Testis (tissue), 2 donors: ENCODE measurements at regions not wholly inside any gene's neighbourhood (a gene's known extent, or its start where the extent isn't known, plus 50 kb on each side); places are given as distances from the start of the nearest gene placed in this dataset.

ENCODE experiments used
- DNase-seq: peaks from one replicate; pipeline ENCODE4 v3.0.0-alpha.2; 2019
- H3K27ac ChIP-seq, 2 donors: fragments of 200-600 bp; sonication (generic); one replicate each; pipeline ENCODE4 v1.5.1; 2019
- H3K27me3 ChIP-seq: fragments of 200-600 bp; sonication (generic); one replicate; pipeline ENCODE4 v1.5.1; 2019
- H3K36me3 ChIP-seq: fragments of 200-600 bp; sonication (generic); one replicate; pipeline ENCODE4 v1.5.1; 2017; ENCODE audit warnings: low read depth; ENCODE audit errors: missing control alignments
- H3K4me1 ChIP-seq: fragments of 200-600 bp; sonication (generic); one replicate; pipeline ENCODE4 v1.5.1; 2019
- H3K4me3 ChIP-seq, 2 donors: fragments of 200-600 bp; sonication (generic); one replicate each; pipeline ENCODE4 v1.5.1; 2017 to 2019
- H3K9me3 ChIP-seq: fragments of 200-600 bp; sonication (generic); one replicate; pipeline ENCODE4 v1.5.1; 2017
- POLR2A ChIP-seq: fragments of 450-650 bp; IDR thresholded peaks from one replicate; pipeline ENCODE4 v1.6.1; 2017; ENCODE audit warnings: antibody characterized with exemption, mild to moderate bottlenecking, moderate library complexity
- WGBS, 2 donors: methylation state at CpG; one replicate each; pipeline ENCODE4 v1.1.5; 2018; 5-methylcytosine and 5-hydroxymethylcytosine counted together
- intact Hi-C: fragments of 100-400 bp; cut with DNase I; formaldehyde crosslinking; loops from one replicate; pipeline ENCODE4 v1.15.1; 2023; ENCODE audit warnings: low total_unique reads
- TF ChIP-seq, protein P1 (sequence below), 3 experiments: fragments of 450-650 bp in 2 of 3; fragments of 200-600 bp in 1 of 3; sonication (generic) in 1 of 3; IDR thresholded peaks; one replicate each; pipeline ENCODE4 v1.5.1; 2016 to 2019; ENCODE audit warnings: antibody characterized with exemption in 3 of 3, mild to moderate bottlenecking in 2 of 3, moderate library complexity in 1 of 3

DNA sequence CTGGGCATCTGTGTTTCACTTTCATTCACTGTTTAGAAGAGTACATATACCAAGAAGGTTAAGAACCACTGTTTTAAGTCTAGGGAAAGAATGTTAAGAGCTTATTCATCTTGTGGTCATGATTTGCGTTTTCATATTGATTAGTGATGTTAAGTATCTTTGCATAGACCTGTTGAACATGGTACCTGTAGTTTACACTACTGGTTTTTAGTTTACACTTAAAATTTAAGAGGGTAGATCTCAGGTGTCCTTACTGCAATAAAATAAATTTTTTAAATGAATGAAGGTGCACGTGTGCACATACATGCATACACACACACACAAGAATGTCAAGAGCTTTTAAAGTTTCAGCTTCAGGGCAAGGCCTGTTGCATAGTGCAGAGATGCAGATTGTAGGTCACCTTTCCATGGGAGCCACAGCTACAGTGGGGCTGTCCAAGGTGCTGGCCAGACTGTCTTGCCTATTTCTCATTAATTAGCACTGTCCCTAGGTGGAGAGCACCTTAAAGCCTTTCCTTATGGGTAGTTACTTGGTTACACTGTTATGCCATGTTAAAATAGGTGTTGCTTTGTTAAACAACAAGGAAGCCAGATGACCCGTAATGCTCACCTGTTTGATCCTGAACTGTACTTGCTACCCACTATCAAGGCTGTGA lies 543.0 kb upstream of the DAB1 start:
- DNase-seq: no peak
- H3K9me3 ChIP-seq: no peaks in the 10 kb centered on the region
- H3K27me3 ChIP-seq: no peaks in the 10 kb centered on the region
- no peak for TF ChIP-seq POLR2A
- TF ChIP-seq, protein P1, sequence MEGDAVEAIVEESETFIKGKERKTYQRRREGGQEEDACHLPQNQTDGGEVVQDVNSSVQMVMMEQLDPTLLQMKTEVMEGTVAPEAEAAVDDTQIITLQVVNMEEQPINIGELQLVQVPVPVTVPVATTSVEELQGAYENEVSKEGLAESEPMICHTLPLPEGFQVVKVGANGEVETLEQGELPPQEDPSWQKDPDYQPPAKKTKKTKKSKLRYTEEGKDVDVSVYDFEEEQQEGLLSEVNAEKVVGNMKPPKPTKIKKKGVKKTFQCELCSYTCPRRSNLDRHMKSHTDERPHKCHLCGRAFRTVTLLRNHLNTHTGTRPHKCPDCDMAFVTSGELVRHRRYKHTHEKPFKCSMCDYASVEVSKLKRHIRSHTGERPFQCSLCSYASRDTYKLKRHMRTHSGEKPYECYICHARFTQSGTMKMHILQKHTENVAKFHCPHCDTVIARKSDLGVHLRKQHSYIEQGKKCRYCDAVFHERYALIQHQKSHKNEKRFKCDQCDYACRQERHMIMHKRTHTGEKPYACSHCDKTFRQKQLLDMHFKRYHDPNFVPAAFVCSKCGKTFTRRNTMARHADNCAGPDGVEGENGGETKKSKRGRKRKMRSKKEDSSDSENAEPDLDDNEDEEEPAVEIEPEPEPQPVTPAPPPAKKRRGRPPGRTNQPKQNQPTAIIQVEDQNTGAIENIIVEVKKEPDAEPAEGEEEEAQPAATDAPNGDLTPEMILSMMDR (IDR thresholded peaks at IDR 0.05): no peak
- 77 to 78% methylated on average over 3 of the region's 3 CpGs for WGBS, 2 donors
- no peak overlapping the region for H3K27ac ChIP-seq
- H3K4me1 ChIP-seq: no peaks in the 10 kb centered on the region
- intact Hi-C loops: no loop called here
- no peak overlapping the region for H3K4me3 ChIP-seq
- H3K36me3 ChIP-seq: no peaks in the 10 kb centered on the region

DNA sequence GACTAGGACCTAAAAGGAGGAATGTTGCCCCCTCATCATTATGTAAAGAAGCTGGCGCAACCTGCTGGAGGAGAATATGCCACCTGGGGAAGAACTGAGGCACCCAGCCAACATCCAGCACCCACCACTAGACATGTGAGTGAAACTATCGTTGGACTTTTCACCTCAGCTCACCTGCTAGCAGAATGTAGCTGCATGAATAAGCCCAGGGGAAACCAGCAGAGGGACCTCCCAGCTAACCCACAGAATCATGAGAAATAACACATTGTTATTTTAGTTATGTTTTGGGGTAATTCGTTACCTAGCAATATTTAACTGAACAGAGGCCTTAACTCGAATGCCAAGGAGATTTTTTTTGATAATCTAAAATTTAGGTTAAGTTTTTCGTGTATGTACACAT lies 542.5 kb upstream of the DAB1 start:
- Histone ChIP-seq H3K4me1 (no peaks in the 10 kb centered on the region), H3K36me3 (no peaks in the 10 kb centered on the region), H3K9me3 (no peaks in the 10 kb centered on the region), H3K4me3 (no peak overlapping the region), H3K27ac (no peak overlapping the region), H3K27me3 (no peaks in the 10 kb centered on the region)
- DNase-seq: no peak
- intact Hi-C loops: no loop called here
- TF ChIP-seq, protein P1 (IDR thresholded peaks at IDR 0.05): no peak
- TF ChIP-seq POLR2A: no peak
- 83 to 84% methylated on average over 5 of the region's 5 CpGs for WGBS, 2 donors

DNA sequence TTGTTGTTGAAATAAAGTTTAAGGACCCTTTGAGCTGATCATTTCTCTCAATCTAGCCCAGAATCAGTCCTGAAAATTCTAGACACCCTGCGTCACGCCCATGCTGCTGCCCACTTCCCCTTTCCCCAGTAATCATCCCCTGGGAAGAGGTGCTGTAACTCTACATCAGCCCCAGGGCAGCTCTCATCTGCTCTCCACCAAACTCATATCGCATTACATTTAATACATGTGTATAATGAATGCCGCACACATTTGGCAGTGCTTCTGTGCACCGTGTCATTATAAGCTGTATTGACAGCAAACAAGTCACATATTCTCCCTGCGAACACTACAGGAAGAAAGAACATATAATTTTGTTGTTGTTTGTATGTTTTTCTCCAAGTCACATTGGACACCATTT lies 539.7 kb upstream of the DAB1 start:
- H3K9me3 ChIP-seq: no peaks in the 10 kb centered on the region
- H3K4me3 ChIP-seq: no peak overlapping the region
- 89% methylated on average over 6 of the region's 6 CpGs for WGBS, 2 donors
- intact Hi-C loops: no loop called here
- no peaks in the 10 kb centered on the region for H3K36me3 ChIP-seq
- H3K4me1 ChIP-seq: no peaks in the 10 kb centered on the region
- no peak for DNase-seq
- TF ChIP-seq POLR2A: no peak
- TF ChIP-seq, protein P1 (IDR thresholded peaks at IDR 0.05): no peak
- H3K27ac ChIP-seq: no peak overlapping the region
- no peaks in the 10 kb centered on the region for H3K27me3 ChIP-seq

DNA sequence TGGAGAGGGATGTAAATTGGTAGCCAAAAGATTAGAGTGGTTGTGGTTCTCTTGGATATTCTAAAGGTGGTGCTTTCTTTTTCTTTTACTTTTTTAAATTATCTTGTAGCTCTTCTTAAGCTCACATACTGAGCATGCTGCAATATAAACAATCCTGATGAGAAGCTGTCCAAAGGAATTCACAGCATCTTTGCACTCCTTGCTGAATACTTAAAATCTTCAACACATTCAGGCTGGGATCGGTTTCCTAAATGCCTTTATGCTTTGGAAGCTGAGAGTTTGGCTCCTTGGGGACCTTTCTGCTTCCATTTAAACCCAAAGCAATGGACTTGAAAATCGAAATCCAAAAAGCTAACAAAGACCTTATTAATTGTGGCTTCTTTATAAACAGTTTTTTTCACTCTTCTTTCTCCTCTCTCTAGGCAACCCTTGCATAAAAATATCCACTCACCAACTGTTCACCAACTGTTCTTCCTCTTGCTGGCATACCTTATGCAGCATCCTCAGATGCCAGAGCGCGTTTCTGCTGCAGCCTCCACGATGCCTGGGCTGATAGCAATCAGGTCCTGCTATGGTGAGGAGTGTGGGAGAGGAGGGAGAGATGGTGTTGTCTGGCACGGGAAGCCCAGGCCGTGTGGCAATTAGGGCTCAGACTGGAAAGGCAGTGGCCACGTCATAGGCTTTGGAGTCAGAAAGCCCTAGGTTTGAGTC lies 535.8 kb upstream of the DAB1 start:
- H3K27me3 ChIP-seq: no peaks in the 10 kb centered on the region
- intact Hi-C loops: no loop called here
- H3K4me1 ChIP-seq: peaks cover 6% of the 10 kb centered on the region
- TF ChIP-seq POLR2A: no peak
- TF ChIP-seq, protein P1 (IDR thresholded peaks at IDR 0.05): no peak
- H3K36me3 ChIP-seq: no peaks in the 10 kb centered on the region
- H3K4me3 ChIP-seq: no peak overlapping the region
- no peaks in the 10 kb centered on the region for H3K9me3 ChIP-seq
- 52 to 69% methylated on average over 8 of the region's 8 CpGs for WGBS, 2 donors
- no peak overlapping the region for H3K27ac ChIP-seq
- no peak for DNase-seq

DNA sequence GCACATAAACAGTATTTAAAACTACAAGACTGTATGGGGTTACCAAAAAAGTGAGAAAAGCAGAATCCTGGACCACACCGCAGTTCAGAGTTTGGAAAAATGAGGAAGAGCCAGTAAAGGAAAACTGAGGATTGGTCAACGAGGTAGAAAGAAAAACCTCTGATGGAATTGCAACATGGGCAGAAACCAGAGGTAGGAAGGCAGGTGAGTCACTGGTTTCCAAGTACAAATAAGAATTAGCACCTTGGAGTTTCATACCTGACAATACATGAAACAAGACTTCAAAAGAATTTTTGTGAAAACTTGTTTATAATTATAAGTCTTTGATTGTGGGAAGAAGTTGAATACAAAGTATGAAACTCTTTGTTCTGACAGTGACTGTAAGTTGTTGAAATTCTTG lies 533.7 kb upstream of the DAB1 start:
- TF ChIP-seq, protein P1 (IDR thresholded peaks at IDR 0.05): no peak
- no peak for TF ChIP-seq POLR2A
- no peaks in the 10 kb centered on the region for H3K27me3 ChIP-seq
- no peak for DNase-seq
- no peaks in the 10 kb centered on the region for H3K36me3 ChIP-seq
- intact Hi-C loops: no loop called here
- peaks cover 7% of the 10 kb centered on the region for H3K4me1 ChIP-seq
- H3K4me3 ChIP-seq: no peak overlapping the region
- no peaks in the 10 kb centered on the region for H3K9me3 ChIP-seq
- 84 to 89% methylated on average over 2 of the region's 2 CpGs for WGBS, 2 donors
- no peak overlapping the region for H3K27ac ChIP-seq
